AG10803 (cell line): ENCODE measurements at regions not wholly inside any gene's neighbourhood (a gene's known extent, or its start where the extent isn't known, plus 50 kb on each side); places are given as distances from the start of the nearest gene placed in this dataset.

Experiments used
- DNase-seq: peaks from one replicate; pipeline ENCODE4 v3.0.0; 2010; ENCODE audit warnings: low read depth
- H3K4me3 ChIP-seq: 2 replicates; pipeline ENCODE4 v1.5.1; 2011; ENCODE audit warnings: mild to moderate bottlenecking, low read length, control low read depth
- TF ChIP-seq, protein P1 (sequence below): conservative IDR thresholded peaks from 2 replicates; pipeline ENCODE4 v1.5.1; 2011; ENCODE audit warnings: mild to moderate bottlenecking, low read length, control low read depth, inconsistent platforms

DNA sequence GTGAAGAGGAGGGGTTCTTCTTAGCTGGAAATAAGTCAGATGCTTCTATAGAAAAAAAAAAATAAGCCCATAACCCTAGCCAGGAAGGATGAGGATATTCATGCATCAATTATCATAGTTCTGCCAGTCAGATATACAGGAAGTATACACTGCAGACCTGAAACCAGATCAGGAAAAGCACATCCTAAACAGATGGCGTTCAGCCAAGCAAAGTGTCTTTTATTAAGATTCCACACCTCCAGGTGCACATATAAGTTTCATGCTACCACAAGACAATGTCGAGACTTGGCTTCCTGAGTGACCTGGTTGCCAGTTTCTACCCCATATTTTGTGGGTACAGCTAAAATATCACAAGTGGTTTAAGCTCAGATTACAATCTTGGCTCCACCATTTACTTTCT lies 108.3 kb downstream of the CETN3 start:
- DNase-seq: no peak
- no peak overlapping the region for H3K4me3 ChIP-seq
- TF ChIP-seq, protein P1, sequence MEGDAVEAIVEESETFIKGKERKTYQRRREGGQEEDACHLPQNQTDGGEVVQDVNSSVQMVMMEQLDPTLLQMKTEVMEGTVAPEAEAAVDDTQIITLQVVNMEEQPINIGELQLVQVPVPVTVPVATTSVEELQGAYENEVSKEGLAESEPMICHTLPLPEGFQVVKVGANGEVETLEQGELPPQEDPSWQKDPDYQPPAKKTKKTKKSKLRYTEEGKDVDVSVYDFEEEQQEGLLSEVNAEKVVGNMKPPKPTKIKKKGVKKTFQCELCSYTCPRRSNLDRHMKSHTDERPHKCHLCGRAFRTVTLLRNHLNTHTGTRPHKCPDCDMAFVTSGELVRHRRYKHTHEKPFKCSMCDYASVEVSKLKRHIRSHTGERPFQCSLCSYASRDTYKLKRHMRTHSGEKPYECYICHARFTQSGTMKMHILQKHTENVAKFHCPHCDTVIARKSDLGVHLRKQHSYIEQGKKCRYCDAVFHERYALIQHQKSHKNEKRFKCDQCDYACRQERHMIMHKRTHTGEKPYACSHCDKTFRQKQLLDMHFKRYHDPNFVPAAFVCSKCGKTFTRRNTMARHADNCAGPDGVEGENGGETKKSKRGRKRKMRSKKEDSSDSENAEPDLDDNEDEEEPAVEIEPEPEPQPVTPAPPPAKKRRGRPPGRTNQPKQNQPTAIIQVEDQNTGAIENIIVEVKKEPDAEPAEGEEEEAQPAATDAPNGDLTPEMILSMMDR: no peak

DNA sequence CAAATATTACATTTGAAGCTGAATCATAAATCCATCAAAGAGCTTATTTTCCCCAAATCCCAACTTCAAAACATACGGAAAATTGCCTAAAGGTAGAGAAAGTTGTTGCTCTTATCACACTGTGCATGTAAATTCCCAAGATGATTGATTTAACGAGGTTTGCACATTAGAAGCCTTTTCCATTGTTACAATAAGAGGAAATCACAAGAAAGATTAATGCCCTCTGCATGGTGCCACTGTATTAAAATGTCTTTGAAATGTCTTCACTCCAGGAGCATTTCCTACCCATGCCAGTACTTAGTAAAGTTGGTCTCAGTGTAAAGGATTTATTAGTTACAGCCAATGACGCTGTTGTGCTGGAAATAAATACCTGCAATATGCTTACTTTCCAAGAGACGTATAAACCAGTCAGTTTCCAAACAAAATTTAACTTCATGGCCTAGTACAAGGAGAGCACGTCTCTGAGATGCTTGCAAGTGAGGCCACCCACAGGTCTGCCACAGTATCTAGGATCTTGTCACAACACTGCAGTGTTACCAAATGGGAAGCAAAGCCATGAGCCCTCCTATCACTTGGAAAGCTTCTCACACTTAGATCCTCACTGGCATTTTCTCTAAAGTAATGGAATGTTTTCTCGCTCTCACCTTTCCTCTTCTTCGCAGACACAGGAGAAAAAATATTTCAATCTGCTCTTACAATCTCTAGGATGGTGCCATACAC lies 112.4 kb downstream of the CETN3 start:
- H3K4me3 ChIP-seq: no peak overlapping the region
- TF ChIP-seq, protein P1: no peak
- no peak for DNase-seq

DNA sequence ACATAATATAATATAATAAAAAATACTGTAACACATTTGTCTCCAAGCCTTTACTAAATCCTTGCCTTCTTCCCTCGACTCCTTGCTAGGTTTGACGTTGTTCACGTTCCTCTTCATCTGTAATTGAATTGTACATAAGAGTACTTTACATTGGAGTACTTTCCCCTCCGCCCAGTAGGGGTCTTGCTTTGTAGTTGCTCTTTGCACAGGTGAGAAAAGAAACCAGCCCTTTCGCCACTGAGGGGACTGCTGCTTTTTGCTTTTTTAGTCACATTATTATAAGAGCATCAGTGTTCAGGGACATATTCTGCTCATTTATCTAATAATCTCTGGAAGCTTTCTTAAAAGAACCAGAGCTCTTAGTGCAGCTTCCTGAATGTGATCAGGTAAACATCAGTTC lies 115.0 kb downstream of the CETN3 start:
- no peak overlapping the region for H3K4me3 ChIP-seq
- DNase-seq: no peak
- TF ChIP-seq, protein P1: no peak

DNA sequence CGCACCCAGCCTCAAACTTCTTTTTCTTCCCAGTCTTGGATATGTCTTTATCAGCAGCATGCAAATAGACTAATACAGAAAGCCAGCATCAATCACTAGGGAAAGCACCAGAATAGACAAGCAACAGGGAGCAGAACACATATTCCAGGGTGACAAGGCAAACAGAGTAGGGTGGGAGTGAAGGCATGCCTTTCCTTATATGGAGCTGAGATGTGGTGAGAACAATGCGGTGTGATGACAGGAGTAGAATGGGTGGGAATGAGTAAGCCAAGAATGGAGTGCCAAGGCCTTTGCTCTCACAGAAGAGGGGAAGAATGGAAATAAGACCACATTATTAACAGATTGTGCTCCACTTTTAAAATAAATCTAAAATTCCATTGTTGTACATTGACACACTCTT lies 115.6 kb downstream of the CETN3 start:
- no peak overlapping the region for H3K4me3 ChIP-seq
- TF ChIP-seq, protein P1: no peak
- DNase-seq: peak; percentile 74

DNA sequence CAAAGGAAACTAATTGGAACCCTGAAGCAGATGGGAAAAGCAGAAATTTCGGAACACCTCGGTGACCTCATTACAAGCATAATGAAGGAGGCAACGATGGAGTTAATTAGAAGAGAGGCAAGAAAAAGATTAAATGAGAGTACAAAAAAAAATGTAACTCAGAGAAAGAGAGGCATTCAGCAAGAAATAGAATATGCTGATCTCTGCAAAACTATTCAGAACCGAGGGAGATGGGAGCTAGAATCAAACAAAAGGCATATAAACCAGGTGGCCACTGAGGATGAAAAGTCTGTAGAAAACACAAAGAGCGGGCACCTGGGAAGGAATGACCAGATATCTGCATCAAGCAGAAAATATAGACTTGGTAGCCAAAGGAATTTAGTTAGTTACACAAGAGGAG lies 118.9 kb downstream of the CETN3 start:
- TF ChIP-seq, protein P1: no peak
- no peak overlapping the region for H3K4me3 ChIP-seq
- no peak for DNase-seq

DNA sequence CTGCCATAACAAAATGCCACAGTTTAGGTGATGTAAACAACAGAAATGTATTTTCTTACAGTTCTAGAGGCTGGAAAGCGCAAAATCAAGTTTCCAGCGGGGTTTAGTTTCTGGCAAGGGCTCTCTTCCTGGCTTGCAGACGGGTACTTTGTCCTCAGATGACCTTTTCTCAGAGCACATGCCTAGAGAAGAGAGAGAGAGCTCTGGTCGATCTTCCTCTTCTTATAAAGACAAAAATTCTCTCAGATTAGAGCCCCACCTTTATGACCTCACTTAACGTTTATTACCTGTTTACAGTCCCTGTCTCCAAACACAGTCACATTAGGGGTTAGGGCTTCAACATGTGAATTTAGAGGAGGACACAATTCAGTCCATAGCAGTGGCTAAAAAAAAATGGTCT lies 119.7 kb downstream of the CETN3 start:
- no peak overlapping the region for H3K4me3 ChIP-seq
- peak; percentile 3 for DNase-seq
- TF ChIP-seq, protein P1: no peak

DNA sequence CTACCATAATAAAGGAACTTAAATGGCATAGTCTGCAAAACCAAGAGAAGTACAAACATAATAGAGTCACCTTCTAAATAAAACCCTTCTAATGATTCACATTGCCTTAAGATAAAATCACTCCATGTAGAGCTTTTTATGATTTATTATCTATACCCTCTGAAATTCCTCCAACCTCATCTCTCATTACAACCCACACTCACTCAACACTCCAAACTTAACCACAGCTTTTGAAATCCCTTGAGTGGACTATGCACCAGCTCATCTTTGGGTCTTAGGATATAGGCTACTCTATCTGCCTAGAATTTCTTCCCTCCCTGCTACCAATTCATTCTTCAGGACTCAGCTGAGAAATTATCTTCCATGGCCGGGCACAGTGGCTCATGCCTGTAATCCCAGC lies 122.5 kb downstream of the CETN3 start:
- TF ChIP-seq, protein P1: no peak
- no peak for DNase-seq
- H3K4me3 ChIP-seq: no peak overlapping the region
